CD4-positive, alpha-beta T cell treated with Interleukin-15 for 1 hour (primary cell): ENCODE measurements at regions not wholly inside any gene's neighbourhood (a gene's known extent, or its start where the extent isn't known, plus 50 kb on each side); places are given as distances from the start of the nearest gene placed in this dataset.
"Not testable (repeated sequence)": the region's sequence is repeated elsewhere in the genome, so short reads cannot be mapped to it uniquely, and the experiment has no call there.

Experiments
- DNase-seq: peaks from one replicate; pipeline ENCODE4 v3.0.0-alpha.2; 2020

GRCh38 chr20:30899370-30900079 lies 357.9 kb upstream of the DEFB115 start:
- not testable (repeated sequence) for DNase-seq

GRCh38 chr20:30900080-30900719 lies 357.3 kb upstream of the DEFB115 start:
- DNase-seq, result not testable (repeated sequence)

DNA sequence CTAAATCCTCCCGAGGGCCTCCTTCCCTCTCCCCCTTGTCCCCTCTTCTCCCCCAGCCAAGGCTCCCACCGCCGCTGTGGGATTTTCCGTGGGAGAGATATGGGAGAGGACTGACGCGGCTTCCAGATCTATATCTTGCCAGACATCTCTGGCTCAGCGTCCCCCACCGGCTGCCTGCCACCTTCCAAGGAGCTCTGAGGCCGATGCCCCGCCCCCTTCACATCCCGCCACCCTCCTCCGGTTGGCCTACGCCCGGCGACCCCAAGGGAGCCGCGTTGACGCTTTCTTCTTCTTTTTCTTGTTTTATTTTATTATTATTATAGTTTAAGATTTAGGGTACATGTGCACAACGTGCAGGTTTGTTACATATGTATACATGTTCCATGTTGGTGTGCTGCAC lies 352.2 kb upstream of the DEFB115 start:
- DNase-seq, result not testable (repeated sequence)

- DNase-seq, result no peak
Observed at GRCh38 chr20:30910937-30911725, 346.3 kb upstream of the DEFB115 start.

DNA sequence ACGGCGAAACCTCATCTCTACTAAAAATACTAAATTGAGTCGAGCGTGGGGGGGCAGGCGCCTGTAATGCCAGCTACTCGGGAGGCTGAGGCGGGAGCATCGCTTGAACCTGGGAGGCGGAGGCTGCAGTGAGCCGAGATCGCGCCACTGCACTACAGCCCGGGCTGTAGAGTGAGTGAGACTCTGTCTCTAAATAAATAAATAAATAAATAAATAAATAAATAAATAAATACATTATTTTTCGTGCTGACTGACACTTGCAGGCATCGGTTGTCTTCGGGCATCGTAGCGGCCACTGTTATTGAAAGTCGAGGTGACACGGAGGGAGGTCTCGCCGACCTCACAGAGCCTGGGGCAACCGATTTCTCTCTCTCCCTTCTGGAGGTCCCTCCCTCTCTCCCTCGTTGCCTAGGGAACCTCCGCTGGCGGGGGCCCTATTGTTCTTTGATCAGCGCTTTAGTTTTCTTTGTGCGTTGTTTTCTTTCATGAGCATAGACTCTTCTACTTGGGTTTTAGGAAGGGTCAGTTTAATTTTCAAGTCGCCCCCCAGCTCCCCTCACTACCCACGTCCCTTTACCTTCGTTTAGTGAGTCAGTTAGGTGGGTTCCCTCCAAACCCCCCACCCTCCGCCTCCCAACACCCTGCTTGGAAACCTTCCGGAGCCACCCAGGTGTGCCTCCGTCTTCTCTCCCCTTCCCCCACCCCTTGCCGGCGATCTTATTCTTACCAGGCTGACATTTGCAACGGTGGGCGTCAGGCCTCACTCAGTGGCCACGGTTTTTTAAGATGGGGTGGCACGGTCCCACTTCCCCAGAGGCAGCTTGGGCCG lies 345.4 kb upstream of the DEFB115 start:
- DNase-seq, result not testable (repeated sequence)

- DNase-seq, result not testable (repeated sequence)
Observed at GRCh38 chr20:30912661-30913026, 344.8 kb upstream of the DEFB115 start.

DNA sequence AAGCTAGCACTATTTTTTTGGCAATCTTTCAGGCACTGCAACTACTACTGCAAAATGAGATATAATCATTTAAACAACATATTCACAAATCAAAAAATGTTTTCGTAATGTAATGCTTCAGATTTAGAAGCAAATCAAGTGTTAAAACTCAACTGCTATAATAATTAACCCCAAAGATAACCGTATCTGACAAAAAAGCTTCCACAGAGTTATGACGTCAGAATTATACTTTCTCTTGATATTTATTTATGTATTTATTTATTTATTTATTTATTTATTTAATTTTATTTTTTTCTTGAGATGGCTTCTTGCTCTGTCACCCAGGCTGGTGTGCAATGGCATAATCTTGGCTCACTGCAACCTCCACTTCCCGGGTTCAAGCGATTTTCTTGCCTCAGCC lies 341.1 kb upstream of the DEFB115 start:
- not testable (repeated sequence) for DNase-seq

- no peak for DNase-seq
Observed at GRCh38 chr20:30919514-30920188, 337.8 kb upstream of the DEFB115 start.

GRCh38 chr20:30921286-30922071 lies 336.0 kb upstream of the DEFB115 start:
- no peak for DNase-seq

GRCh38 chr20:30922129-30922528 lies 335.3 kb upstream of the DEFB115 start:
- DNase-seq, result no peak

DNA sequence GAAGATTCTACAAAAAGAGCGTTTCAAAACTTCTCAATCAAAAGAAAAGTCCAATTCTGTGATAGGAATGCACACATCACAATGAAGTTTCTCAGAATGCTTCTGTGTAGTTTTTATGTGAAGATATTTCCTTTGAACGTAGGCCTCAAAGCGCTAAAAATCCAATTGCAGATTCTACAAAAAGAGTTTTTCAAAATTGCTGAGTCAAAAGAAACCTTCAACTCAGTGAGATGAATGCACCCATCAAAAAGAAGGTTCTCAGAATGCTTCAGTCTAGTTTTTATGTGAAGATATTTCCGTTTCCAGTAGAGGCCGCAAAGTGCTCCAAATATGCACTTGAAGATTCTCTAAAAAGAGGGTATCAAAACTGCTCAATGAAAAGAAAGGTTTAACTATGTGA lies 319.7 kb upstream of the DEFB115 start:
- DNase-seq, result no peak

DNA sequence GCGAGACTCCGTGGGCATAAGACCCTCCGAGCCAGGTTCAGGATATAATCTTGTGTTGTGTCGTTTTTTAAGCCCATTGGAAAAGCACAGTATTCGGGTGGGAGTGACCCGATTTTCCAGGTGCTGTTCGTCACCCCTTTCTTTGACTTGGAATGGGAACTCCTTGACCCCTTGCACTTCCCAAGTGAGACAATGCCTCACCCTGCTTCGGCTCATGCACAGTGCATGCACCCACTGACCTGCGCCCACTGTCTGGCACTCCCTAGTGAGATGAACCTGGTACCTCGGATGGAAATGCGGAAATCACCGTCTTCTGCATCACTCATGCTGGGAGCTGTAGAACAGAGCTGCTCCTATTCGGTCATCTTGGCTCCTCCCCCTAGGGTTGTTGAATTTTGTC lies 307.7 kb upstream of the DEFB115 start:
- DNase-seq, result no peak

- DNase-seq, result not testable (repeated sequence)
Observed at GRCh38 chr20:30951088-30951487, 306.4 kb upstream of the DEFB115 start.

- not testable (repeated sequence) for DNase-seq
Observed at GRCh38 chr20:30956649-30957048, 300.8 kb upstream of the DEFB115 start.

DNA sequence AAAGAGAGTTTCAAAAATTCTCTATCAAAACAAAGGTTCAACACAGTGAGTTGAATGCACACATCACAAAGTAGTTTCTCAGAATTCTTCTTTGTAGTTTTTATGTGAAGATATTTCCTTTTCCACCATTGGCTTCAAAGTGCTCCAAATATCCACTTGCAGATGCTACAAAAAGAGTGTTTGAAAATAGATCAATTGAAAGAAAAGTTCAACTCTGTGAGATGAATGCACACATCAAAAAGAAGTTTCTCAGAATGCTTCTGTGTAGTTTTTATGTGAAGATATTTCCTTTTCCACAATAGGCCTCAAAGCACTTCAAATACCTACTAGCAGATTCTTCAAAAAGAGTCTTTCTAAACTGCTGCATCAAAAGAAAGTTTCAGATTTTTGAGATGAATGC lies 298.3 kb upstream of the DEFB115 start:
- not testable (repeated sequence) for DNase-seq

DNA sequence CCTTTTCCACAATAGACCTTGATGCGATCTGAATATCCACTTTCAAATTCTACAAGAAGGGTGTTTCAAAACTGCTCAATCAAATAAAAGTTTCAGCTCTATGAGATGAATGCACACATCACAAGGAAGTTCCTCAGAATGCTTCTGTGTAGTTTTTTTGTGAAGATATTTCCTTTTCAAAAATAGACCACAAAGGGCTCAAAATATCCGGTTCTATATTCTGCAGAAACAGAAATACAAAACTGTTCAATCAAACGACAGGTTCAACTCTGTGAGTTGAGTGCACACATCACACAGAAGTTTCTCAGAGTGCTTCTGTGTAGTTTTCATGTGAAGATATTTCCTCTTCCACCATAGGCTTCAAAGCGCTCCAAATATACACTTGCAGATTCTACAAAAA lies 293.9 kb upstream of the DEFB115 start:
- DNase-seq, result no peak

DNA sequence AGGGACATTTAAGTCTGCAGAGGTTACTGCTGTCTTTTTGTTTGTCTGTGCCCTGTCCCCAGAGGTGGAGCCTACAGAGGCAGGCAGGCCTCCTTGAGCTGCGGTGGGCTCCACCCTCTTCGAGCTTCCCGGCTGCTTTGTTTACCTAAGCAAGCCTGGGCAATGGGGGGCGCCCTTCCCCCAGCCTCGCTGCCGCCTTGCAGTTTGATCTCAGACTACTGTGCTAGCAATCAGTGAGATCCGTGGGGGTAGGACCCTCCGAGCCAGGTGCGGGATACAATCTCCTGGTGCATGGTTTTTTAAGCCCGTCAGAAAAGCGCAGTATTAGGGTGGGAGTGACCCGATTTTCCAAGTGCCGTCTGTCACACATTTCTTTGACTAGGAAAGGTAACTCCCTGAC lies 281.6 kb upstream of the DEFB115 start:
- DNase-seq, result peak; percentile 13

GRCh38 chr20:30985386-30985785 lies 272.1 kb upstream of the DEFB115 start:
- DNase-seq, result no peak
